Loucy (cell line): ENCODE measurements at regions not wholly inside any gene's neighbourhood (a gene's known extent, or its start where the extent isn't known, plus 50 kb on each side); places are given as distances from the start of the nearest gene placed in this dataset.

Experiments
- H2AFZ ChIP-seq: fragments of 200-600 bp; sonication (generic); 2 replicates; pipeline ENCODE4 v1.6.0; 2016; ENCODE audit warnings: antibody characterized with exemption, mild to moderate bottlenecking, low read length, moderate library complexity
- H3F3A ChIP-seq: fragments of 200-600 bp; 2 replicates; pipeline ENCODE4 v1.6.0; 2016; ENCODE audit warnings: antibody characterized with exemption, low read depth, mild to moderate bottlenecking
- H3K27me3 ChIP-seq: fragments of 200-600 bp; sonication (generic); 2 replicates; pipeline ENCODE4 v1.6.1; 2014; ENCODE audit warnings: low read length, mild to moderate bottlenecking; ENCODE audit not compliant: insufficient read depth, poor library complexity, severe bottlenecking
- H3K36me3 ChIP-seq: fragments of 200-600 bp; sonication (generic); 2 replicates; pipeline ENCODE4 v1.6.1; 2016; ENCODE audit warnings: low read length; ENCODE audit not compliant: insufficient read depth
- H3K4me1 ChIP-seq: fragments of 200-600 bp; sonication (generic); 2 replicates; pipeline ENCODE4 v1.5.1; 2014; ENCODE audit warnings: low read length, mild to moderate bottlenecking; ENCODE audit not compliant: insufficient read depth, poor library complexity, severe bottlenecking
- H3K4me2 ChIP-seq: fragments of 200-600 bp; sonication (generic); 2 replicates; pipeline ENCODE4 v1.6.0; 2014; ENCODE audit warnings: antibody characterized with exemption, low read length, low read depth, mild to moderate bottlenecking; ENCODE audit not compliant: poor library complexity, severe bottlenecking
- H3K4me3 ChIP-seq: fragments of 200-600 bp; sonication (generic); 2 replicates; pipeline ENCODE4 v1.5.1; 2014; ENCODE audit warnings: low read length, mild to moderate bottlenecking, mixed read lengths; ENCODE audit not compliant: poor library complexity, severe bottlenecking
- H3K79me2 ChIP-seq: fragments of 200-600 bp; sonication (generic); 2 replicates; pipeline ENCODE4 v1.6.1; 2014; ENCODE audit warnings: low read length; ENCODE audit not compliant: insufficient read depth
- H3K9ac ChIP-seq: fragments of 200-600 bp; sonication (generic); 2 replicates; pipeline ENCODE4 v1.6.0; 2014; ENCODE audit warnings: mild to moderate bottlenecking, low read depth, low read length, moderate library complexity; ENCODE audit not compliant: poor library complexity, severe bottlenecking
- H3K9me2 ChIP-seq: fragments of 200-600 bp; sonication (generic); replicated peaks from 2 replicates; pipeline ENCODE4 v1.6.1; 2016; ENCODE audit warnings: low read depth, low read length, mixed read lengths
- H3K9me3 ChIP-seq: fragments of 200-600 bp; sonication (generic); 2 replicates; pipeline ENCODE4 v1.6.1; 2014; ENCODE audit warnings: mild to moderate bottlenecking, antibody characterized with exemption, low read length, low read depth; ENCODE audit not compliant: insufficient read depth
- H4K20me1 ChIP-seq: fragments of 200-600 bp; sonication (generic); 2 replicates; pipeline ENCODE4 v1.6.0; 2014; ENCODE audit warnings: antibody characterized with exemption, low read length, mild to moderate bottlenecking; ENCODE audit not compliant: insufficient read depth, poor library complexity, severe bottlenecking
- EZH2phosphoT487 ChIP-seq: fragments of 200-600 bp; IDR thresholded peaks from 2 replicates; pipeline ENCODE4 v1.6.1; 2018; ENCODE audit warnings: antibody characterized with exemption, mild to moderate bottlenecking, moderate library complexity, borderline replicate concordance
- TF ChIP-seq, protein P1 (sequence below): fragments of 200-600 bp; sonication (generic); conservative IDR thresholded peaks from 2 replicates; pipeline ENCODE4 v1.5.1; 2014; ENCODE audit warnings: mild to moderate bottlenecking, antibody characterized with exemption, low read length

DNA sequence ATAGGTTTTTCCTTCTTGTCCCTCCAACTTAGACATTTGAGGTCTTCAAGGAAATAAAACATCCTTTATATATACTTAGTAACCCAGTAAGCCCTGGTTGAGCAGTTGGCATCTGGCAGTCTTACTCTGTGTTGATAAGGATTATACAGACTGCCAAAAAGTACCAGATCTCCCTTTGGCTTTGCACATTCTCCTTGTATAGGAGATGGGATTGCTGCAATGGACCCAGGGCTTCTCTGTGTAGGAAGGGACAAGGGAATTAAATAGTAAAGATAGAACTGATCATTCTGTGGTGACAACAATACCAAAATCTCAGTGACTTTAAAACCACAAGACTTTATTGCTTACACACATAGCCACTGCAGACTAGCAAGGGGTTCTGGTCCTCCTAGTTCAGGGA lies 180.1 kb upstream of the CCDC196 start:
- TF ChIP-seq, protein P1, sequence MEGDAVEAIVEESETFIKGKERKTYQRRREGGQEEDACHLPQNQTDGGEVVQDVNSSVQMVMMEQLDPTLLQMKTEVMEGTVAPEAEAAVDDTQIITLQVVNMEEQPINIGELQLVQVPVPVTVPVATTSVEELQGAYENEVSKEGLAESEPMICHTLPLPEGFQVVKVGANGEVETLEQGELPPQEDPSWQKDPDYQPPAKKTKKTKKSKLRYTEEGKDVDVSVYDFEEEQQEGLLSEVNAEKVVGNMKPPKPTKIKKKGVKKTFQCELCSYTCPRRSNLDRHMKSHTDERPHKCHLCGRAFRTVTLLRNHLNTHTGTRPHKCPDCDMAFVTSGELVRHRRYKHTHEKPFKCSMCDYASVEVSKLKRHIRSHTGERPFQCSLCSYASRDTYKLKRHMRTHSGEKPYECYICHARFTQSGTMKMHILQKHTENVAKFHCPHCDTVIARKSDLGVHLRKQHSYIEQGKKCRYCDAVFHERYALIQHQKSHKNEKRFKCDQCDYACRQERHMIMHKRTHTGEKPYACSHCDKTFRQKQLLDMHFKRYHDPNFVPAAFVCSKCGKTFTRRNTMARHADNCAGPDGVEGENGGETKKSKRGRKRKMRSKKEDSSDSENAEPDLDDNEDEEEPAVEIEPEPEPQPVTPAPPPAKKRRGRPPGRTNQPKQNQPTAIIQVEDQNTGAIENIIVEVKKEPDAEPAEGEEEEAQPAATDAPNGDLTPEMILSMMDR = no peak
- no peak for TF ChIP-seq EZH2phosphoT487

DNA sequence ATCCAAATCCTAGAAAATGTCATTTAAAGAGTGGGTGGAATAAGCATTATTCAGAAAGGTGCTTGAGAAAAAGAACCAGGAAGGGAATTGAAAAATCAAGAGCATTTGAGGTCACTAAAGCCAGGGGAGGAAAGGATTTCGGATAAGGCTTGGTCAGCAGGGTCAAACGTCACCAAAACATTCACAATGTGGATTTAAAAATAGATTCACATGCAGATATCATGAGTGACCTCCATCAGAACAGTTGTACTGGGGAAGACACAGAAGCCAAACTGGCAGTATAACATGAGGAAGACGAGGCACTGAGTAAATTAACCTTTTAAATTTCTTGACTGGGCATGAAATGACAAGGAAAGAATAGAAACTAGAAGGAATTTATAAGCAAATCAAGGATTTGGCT lies 175.1 kb upstream of the CCDC196 start:
- no peaks in the 10 kb centered on the region for H3F3A ChIP-seq
- no peak overlapping the region for H3K4me2 ChIP-seq
- no peaks in the 10 kb centered on the region for H4K20me1 ChIP-seq
- H3K27me3 ChIP-seq = no peaks in the 10 kb centered on the region
- no peaks in the 10 kb centered on the region for H3K9me2 ChIP-seq
- no peak for TF ChIP-seq EZH2phosphoT487
- TF ChIP-seq, protein P1 = no peak
- H3K9me3 ChIP-seq = no peaks in the 10 kb centered on the region
- no peaks in the 10 kb centered on the region for H3K79me2 ChIP-seq
- no peaks in the 10 kb centered on the region for H3K36me3 ChIP-seq
- H3K4me3 ChIP-seq = no peak overlapping the region
- H3K4me1 ChIP-seq = no peaks in the 10 kb centered on the region
- H2AFZ ChIP-seq = no peak overlapping the region
- no peak overlapping the region for H3K9ac ChIP-seq

More for the DNA sequence above, 180.1 kb upstream of the CCDC196 start:
- Histone ChIP-seq H3K9me3 (no peaks in the 10 kb centered on the region), H3K36me3 (no peaks in the 10 kb centered on the region), H3K27me3 (no peaks in the 10 kb centered on the region), H4K20me1 (no peaks in the 10 kb centered on the region), H3K79me2 (no peaks in the 10 kb centered on the region), H3K4me1 (no peaks in the 10 kb centered on the region), H3K9ac (no peak overlapping the region), H3K4me2 (no peak overlapping the region), H3K4me3 (no peak overlapping the region), H3F3A (no peaks in the 10 kb centered on the region), H3K9me2 (no peaks in the 10 kb centered on the region), H2AFZ (no peak overlapping the region)

DNA sequence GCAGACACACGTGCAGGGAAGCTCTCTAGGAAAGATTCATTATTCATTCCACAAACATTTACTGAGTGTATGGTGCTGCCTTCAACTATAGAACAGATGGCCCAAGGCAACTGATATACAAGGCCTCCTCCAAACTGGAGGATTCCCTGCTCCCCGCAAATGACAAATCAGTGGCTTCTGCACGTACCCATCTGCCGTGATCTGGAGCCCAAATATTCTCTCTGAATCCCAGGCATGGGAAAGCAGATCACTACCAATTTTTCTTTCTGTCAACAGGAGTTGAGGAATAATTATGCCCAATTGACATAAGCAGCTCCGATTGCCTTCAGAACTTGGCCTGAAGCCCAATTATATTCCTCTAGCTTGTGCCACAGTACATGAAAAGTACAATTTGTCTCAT lies 174.2 kb upstream of the CCDC196 start:
- no peaks in the 10 kb centered on the region for H3K27me3 ChIP-seq
- TF ChIP-seq, protein P1 = no peak
- no peak for TF ChIP-seq EZH2phosphoT487
- no peak overlapping the region for H3K4me3 ChIP-seq
- no peaks in the 10 kb centered on the region for H3K9me3 ChIP-seq
- H3F3A ChIP-seq = no peaks in the 10 kb centered on the region
- H2AFZ ChIP-seq = no peak overlapping the region
- no peaks in the 10 kb centered on the region for H3K9me2 ChIP-seq
- no peaks in the 10 kb centered on the region for H3K36me3 ChIP-seq
- H3K4me1 ChIP-seq = no peaks in the 10 kb centered on the region
- H3K79me2 ChIP-seq = no peaks in the 10 kb centered on the region
- H3K9ac ChIP-seq = no peak overlapping the region
- H4K20me1 ChIP-seq = no peaks in the 10 kb centered on the region
- no peak overlapping the region for H3K4me2 ChIP-seq
